PC-9 (cell line): ENCODE measurements at regions not wholly inside any gene's neighbourhood (a gene's known extent, or its start where the extent isn't known, plus 50 kb on each side); places are given as distances from the start of the nearest gene placed in this dataset.
A peak's percentile ranks its signal among the peaks of the same experiment; 100 is the strongest.

ENCODE experiments used
- BruUV-seq: library from RNA; stranded (reverse); fragments of 400-500 nt; replicated peaks from 2 replicates; lab custom pipeline; 2021; lab: Mats Ljungman, UMichigan
- CTCF ChIA-PET: fragments of 300-600 bp; sonication (Branson Sonifier 250); formaldehyde crosslinking; loops from one replicate; lab custom pipeline; 2022; ENCODE audit warnings: antibody characterized with exemption; lab: Charles Lee
- POLR2A ChIA-PET: fragments of 300-600 bp; sonication (Branson Sonifier 250); formaldehyde crosslinking; loops from one replicate; lab custom pipeline; 2022; ENCODE audit warnings: antibody characterized with exemption; ENCODE audit not compliant: unreplicated experiment; lab: Charles Lee
- DNase-seq, 2 experiments: peaks; one replicate each; pipeline versions ENCODE4 v3.0.0 to v3.0.0-alpha.2; 2015 to 2022; ENCODE audit warnings: mixed read lengths in 1 of 2
- H2AFZ ChIP-seq: fragments of 200-600 bp; sonication (generic); 2 replicates; pipeline ENCODE4 v1.8.1; 2017; ENCODE audit warnings: antibody characterized with exemption
- H3F3A ChIP-seq: fragments of 200-600 bp; sonication (generic); 2 replicates; pipeline ENCODE4 v1.8.1; 2017; ENCODE audit warnings: antibody characterized with exemption, mild to moderate bottlenecking, low read depth; ENCODE audit not compliant: insufficient read depth
- H3K27ac ChIP-seq: fragments of 200-600 bp; sonication (generic); 2 replicates; pipeline ENCODE4 v1.6.1; 2016; ENCODE audit warnings: mixed run types
- H3K27me3 ChIP-seq: fragments of 200-600 bp; sonication (generic); 2 replicates; pipeline ENCODE4 v1.6.1; 2016; ENCODE audit warnings: low read depth, mixed run types; ENCODE audit not compliant: insufficient read depth
- H3K36me3 ChIP-seq: fragments of 200-600 bp; sonication (generic); 2 replicates; pipeline ENCODE4 v1.6.1; 2016; ENCODE audit warnings: low read depth, mixed run types
- H3K4me1 ChIP-seq: fragments of 200-600 bp; sonication (generic); replicated peaks from 2 replicates; pipeline ENCODE4 v1.6.1; 2016; ENCODE audit warnings: mixed run types; ENCODE audit not compliant: insufficient read depth
- H3K4me2 ChIP-seq: fragments of 200-600 bp; sonication (generic); 2 replicates; pipeline ENCODE4 v1.6.1; 2017; ENCODE audit warnings: mixed run types
- H3K4me3 ChIP-seq: fragments of 200-600 bp; sonication (generic); 2 replicates; pipeline ENCODE4 v1.6.1; 2016; ENCODE audit warnings: mixed run types
- H3K79me2 ChIP-seq: fragments of 200-600 bp; sonication (generic); 2 replicates; pipeline ENCODE4 v1.6.1; 2017; ENCODE audit warnings: low read depth, mixed run types
- H3K9me2 ChIP-seq: fragments of 200-600 bp; sonication (generic); 2 replicates; pipeline ENCODE4 v1.8.1; 2017; ENCODE audit warnings: mild to moderate bottlenecking; ENCODE audit not compliant: insufficient read depth
- H3K9me3 ChIP-seq: fragments of 200-600 bp; sonication (generic); 2 replicates; pipeline ENCODE4 v1.8.1; 2016; ENCODE audit warnings: low read depth; ENCODE audit not compliant: insufficient read depth
- H4K20me1 ChIP-seq: fragments of 200-600 bp; sonication (generic); 2 replicates; pipeline ENCODE4 v1.8.1; 2017; ENCODE audit not compliant: insufficient read depth
- EZH2 ChIP-seq: fragments of 200-600 bp; sonication (generic); IDR thresholded peaks from 2 replicates; pipeline ENCODE4 v1.8.0; 2017; ENCODE audit warnings: antibody characterized with exemption, low read depth
- intact Hi-C: fragments of 100-400 bp; cut with micrococcal nuclease; formaldehyde crosslinking; loops from one replicate; pipeline ENCODE4 v1.10.0; 2022; ENCODE audit not compliant: unreplicated experiment
- TF ChIP-seq, protein P1 (sequence below): fragments of 200-600 bp; sonication (generic); conservative IDR thresholded peaks from 2 replicates; pipeline ENCODE4 v1.6.1; 2017; ENCODE audit warnings: mixed run types, antibody characterized with exemption, mild to moderate bottlenecking, moderate library complexity

DNA sequence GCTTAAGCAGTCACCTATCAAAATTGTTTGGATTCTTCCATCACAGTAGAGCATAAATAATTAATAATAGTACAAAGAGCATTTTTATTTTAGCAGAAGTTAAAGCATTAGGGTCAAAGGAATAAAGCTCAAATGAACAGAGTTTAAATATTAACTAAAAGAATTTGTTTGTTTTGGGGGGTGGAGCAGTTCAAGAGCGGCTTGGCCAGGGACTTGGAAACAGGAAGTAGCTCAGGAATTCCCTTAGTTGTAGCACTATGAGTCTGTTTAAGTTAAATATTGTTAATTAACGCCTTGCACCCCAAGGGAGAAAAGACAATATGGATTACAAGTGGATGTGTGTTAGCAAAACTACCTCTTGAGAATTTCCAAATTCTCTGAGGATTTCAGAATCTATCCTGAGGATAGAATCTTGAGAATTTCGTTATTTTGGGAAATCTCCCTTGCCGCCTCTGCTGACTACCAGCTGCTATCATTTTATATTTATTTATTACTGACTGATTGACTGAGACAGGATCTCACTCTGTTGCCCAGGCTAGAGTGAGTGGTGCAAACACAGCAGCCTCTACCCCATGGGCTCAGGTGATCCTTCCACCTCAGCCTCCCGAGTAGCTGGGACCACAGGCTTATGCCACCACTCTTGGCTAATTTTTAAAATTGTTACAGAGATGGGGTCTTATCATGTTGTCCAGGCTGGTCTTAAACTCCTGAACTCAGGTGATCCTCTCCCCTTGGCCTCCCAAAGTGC lies 96.7 kb upstream of the CHD1 start:
- CTCF ChIA-PET = no interaction called here
- intact Hi-C loops = no loop called here
- H3K4me1 ChIP-seq = peaks cover 17% of the 10 kb centered on the region

DNA sequence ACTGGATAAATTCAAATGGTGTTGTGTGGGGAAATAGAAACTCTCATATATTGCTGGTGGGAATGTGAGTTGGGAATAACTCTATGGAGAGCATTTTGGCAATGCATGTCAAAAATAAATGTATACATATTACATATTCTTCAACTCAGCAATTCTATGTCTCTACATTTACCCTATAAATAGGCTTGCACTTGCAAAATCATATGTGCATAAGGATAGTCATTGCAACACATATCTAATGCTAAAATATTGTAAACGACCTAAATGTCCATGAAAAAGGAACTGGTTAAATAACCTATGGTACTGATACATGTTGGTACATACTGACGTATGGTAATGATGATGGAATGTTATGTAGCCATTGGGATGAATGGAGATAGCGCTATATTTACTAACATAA lies 94.5 kb upstream of the CHD1 start:
- no TSS peak for BruUV-seq
- peaks cover 32% of the 10 kb centered on the region for H3K4me1 ChIP-seq
- no peaks in the 10 kb centered on the region for H3K36me3 ChIP-seq
- TF ChIP-seq, protein P1, sequence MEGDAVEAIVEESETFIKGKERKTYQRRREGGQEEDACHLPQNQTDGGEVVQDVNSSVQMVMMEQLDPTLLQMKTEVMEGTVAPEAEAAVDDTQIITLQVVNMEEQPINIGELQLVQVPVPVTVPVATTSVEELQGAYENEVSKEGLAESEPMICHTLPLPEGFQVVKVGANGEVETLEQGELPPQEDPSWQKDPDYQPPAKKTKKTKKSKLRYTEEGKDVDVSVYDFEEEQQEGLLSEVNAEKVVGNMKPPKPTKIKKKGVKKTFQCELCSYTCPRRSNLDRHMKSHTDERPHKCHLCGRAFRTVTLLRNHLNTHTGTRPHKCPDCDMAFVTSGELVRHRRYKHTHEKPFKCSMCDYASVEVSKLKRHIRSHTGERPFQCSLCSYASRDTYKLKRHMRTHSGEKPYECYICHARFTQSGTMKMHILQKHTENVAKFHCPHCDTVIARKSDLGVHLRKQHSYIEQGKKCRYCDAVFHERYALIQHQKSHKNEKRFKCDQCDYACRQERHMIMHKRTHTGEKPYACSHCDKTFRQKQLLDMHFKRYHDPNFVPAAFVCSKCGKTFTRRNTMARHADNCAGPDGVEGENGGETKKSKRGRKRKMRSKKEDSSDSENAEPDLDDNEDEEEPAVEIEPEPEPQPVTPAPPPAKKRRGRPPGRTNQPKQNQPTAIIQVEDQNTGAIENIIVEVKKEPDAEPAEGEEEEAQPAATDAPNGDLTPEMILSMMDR = no peak
- no peak for TF ChIP-seq EZH2
- H2AFZ ChIP-seq = no peak overlapping the region
- H3K27me3 ChIP-seq = no peaks in the 10 kb centered on the region
- H3F3A ChIP-seq = peaks cover 19% of the 10 kb centered on the region
- DNase-seq = no peak
- POLR2A ChIA-PET = no interaction called here
- CTCF ChIA-PET = no interaction called here
- no peak overlapping the region for H3K4me2 ChIP-seq
- no peak overlapping the region for H3K4me3 ChIP-seq
- no peaks in the 10 kb centered on the region for H3K79me2 ChIP-seq
- intact Hi-C loops = no loop called here
- no peaks in the 10 kb centered on the region for H4K20me1 ChIP-seq
- H3K9me3 ChIP-seq = no peaks in the 10 kb centered on the region
- no peaks in the 10 kb centered on the region for H3K9me2 ChIP-seq
- no peak overlapping the region for H3K27ac ChIP-seq

More for the DNA sequence above, 96.7 kb upstream of the CHD1 start:
- Histone ChIP-seq H4K20me1 (no peaks in the 10 kb centered on the region), H3K9me2 (no peaks in the 10 kb centered on the region), H3K27me3 (no peaks in the 10 kb centered on the region), H3K4me2 (no peak overlapping the region), H3K4me3 (no peak overlapping the region), H2AFZ (peak overlapping the region; percentile 58; the same call in 1 of the 2 replicates), H3K9me3 (no peaks in the 10 kb centered on the region), H3F3A (peaks cover 7% of the 10 kb centered on the region), H3K36me3 (no peaks in the 10 kb centered on the region), H3K27ac (no peak overlapping the region), H3K79me2 (no peaks in the 10 kb centered on the region)
- BruUV-seq = no TSS peak
- POLR2A ChIA-PET = no interaction called here
- DNase-seq = no peak
- TF ChIP-seq, protein P1 = no peak
- no peak for TF ChIP-seq EZH2

DNA sequence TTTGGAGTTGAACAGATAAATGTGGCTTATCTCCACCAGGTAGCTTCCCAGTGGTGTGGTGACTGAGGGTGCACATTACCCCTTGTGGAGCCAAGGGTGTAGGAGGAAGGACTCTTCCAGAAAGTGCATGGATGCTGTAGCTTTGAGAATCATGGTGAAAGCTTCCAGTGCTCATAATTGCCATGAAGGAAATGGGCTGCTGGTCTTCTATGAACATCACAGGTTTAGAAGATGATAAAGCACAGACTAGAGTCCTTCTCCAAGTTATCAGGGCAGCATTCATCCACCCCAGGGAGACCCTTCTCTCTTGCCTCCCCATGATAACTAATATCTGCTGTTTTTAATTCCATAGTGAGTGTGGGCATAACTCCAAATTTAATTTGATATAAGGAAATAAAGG lies 93.4 kb upstream of the CHD1 start:
- no peak for DNase-seq
- Histone ChIP-seq H3K4me1 (peaks cover 32% of the 10 kb centered on the region), H4K20me1 (no peaks in the 10 kb centered on the region), H3F3A (peaks cover 19% of the 10 kb centered on the region), H3K27ac (no peak overlapping the region), H3K79me2 (no peaks in the 10 kb centered on the region), H3K4me3 (no peak overlapping the region), H3K36me3 (no peaks in the 10 kb centered on the region), H2AFZ (no peak overlapping the region), H3K27me3 (no peaks in the 10 kb centered on the region), H3K9me2 (no peaks in the 10 kb centered on the region), H3K4me2 (no peak overlapping the region), H3K9me3 (peaks cover 7% of the 10 kb centered on the region; the same call in 1 of the 2 replicates)
- BruUV-seq = no TSS peak
- intact Hi-C loops = no loop called here
- ChIA-PET POLR2A (no interaction called here), CTCF (no interaction called here)
- TF ChIP-seq EZH2 = no peak
- TF ChIP-seq, protein P1 = no peak
